GM21737 (cell line): ENCODE measurements at regions not wholly inside any gene's neighbourhood (a gene's known extent, or its start where the extent isn't known, plus 50 kb on each side); places are given as distances from the start of the nearest gene placed in this dataset.

Source experiments
- ATAC-seq: cut with Tn5 transposase; IDR thresholded peaks from one replicate; pipeline ENCODE4 v1.9.1; 2021; ENCODE audit warnings: mild to moderate bottlenecking, moderate library complexity; ENCODE audit not compliant: unreplicated experiment

GRCh38 chr11:115579181-115579825, 75.1 kb upstream of the CADM1 start:
- no peak for ATAC-seq

DNA sequence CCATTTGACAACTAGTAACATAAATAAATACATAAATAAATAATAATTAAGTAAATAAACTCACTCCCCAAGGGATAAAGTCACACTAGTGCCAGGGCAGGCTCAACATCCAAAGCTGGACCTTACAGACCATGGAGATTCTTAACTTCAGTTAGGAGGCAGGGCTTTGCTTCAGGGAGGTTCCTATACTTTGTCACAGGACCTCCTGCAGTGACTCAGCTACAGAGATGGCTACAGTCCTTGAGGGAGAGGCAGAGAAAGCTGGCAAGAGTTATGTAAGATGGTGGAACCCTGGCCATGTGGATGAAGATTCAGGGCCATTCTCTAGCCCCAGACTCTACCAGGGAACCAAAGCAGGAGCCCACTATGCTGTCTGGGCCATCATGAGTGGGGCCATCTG, 74.1 kb upstream of the CADM1 start:
- ATAC-seq, result no peak

DNA sequence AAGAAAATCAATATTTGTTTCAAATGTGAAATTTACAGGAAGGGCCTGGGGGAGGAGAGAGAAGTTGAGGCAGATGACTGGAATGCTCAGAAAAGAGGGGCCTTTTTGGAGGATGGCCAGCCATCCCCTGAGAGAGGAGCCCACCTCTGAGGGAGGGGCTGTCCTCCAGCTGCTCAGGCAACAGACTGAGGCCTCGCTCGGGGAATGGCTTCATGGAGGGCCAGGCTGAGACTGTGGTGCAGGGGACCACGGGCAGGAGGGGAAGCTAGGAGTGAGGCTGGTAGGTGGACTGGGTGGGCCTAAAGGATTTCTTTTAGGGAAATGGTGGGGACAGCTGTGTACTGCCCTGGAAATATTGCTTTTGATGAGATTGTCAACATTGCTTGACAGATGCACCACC, 73.5 kb upstream of the CADM1 start:
- no peak for ATAC-seq

DNA sequence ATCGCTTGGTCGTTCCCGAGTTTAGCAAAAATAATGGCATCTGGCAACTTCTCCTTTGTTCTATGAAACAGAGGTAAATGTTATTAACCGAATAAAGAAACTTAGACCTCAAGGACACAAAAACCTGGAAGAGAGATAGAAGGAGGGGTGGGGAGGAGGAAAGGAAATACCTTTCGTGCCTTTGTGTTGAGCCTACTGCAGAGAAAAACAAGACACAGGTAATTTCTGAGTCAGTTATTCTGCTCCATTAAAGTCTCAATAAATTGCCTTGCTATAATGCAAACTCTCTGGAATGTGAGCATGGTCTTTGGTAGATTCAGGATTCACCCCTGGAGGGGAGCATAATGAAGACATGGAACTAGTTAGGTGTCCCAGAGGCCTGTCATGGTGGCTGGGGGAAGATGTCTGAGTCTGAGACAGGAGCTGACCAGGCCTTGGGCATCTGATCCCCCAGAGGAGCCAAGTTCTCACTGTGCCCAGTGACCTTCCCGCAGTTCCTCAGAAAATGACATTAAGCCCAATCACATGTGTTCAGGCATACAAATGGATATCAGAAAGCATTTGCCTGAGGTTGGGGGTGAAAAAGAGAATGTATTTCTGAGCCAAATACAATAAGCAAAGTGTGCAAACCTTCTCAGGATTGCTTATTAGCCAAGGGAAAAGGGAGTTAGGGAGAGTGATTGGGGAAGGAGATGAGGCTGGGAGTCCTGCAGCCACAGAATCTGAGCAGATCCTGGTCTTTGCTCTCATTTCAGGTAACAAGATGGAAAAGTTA, 72.6 kb upstream of the CADM1 start:
- ATAC-seq, result no peak

GRCh38 chr11:115572551-115572950, 68.3 kb upstream of the CADM1 start:
- ATAC-seq, result no peak

- no peak for ATAC-seq
These were observed 62.1 kb upstream of the CADM1 start for GRCh38 chr11:115566180-115566764.

- no peak for ATAC-seq
These were observed 60.6 kb upstream of the CADM1 start for GRCh38 chr11:115564851-115565250.

DNA sequence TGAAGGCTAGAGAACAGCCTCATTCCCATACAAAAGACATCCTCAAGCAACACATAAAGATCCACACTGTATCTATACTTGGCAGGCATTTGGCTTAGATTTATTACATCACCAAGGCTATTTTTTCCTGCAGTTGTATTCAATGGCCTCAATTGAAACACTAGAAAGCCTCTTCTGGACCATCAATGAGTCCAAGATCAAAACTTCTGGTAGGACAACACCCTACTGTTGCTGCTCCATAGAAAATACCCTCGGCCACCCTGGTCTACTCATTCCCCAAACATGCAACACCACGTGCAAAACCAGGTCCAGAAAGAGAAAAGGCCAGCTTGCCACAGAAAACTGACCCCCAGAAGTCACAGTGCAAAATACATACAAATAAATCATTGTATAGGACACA, 56.9 kb upstream of the CADM1 start:
- no peak for ATAC-seq

- ATAC-seq, result no peak
These were observed 54.4 kb upstream of the CADM1 start for GRCh38 chr11:115558635-115559034.

DNA sequence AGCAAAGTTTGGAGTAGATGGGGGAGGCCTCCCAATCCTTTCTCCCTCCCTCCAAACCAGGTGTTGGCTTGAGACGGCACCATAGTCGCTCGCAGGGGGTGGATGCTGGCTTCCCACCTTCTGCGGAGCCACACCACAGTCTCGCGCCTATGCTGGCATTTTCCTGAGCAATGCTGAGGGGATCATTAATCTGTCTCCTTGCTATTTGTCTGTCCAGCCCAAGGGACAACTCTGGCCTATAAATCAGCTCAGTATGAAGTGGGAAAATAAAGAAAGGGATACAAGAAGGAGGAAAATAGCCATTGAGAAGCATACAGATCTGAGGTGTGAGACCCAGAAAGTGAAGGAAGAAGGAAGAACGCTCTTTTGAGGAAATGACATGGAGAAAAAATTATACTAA, 53.5 kb upstream of the CADM1 start:
- no peak for ATAC-seq

DNA sequence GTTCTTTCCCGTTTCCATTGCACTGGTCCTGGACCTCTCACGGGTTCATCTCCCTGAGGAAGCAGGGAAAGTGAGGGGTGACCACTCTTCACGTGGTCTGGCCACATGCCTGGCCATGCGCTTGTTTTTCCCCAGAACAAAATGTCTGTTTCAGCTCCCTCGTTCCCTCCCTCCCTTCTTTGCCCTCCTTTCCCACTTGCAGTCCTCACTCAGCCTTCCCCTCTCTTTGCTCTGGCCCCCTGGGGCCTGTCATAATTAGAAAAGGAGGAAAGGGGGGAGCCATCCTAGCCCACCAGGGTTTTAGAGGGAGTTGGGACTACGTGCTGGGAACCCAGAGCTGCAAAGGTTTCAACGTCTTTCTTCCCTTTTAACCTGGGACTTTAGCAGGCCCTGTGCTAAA, 52.8 kb upstream of the CADM1 start:
- ATAC-seq, result no peak

DNA sequence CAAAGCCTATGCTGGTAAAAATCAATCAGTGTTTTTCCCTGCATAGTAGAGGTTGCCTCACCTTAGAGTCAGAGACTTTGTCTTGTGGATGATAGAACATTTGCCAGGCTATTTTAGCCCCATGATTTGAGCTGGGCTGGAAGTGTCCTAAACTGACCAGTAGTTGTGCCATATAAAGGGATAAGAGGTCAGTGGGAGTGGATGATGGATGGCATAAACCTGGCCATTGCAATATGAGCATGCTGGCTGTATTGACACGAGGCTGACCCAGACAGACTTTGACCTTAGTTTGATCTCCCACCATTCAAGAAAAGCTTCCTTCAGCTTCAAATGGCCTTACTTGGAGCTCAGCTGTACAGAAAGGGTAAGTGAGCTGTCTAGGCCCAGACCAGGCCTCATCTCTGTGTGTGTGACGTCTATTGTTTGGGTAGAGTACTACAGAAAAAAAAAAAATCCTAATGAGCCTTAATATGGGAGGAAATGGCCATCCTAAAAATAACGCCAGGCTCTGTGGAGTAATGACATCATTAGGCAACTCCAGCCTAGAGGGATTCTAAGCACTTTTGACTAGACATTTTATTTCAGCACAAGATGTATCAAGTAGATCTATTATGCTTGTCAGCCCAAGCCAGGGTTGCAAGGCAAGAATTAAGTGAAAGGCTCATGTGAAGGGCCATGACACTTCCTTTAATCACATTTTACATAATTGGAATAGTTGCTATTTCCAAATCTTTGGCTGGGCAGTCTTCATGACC, 51.3 kb upstream of the CADM1 start:
- no peak for ATAC-seq
